HEK293T (cell line): ENCODE measurements at regions not wholly inside any gene's neighbourhood (a gene's known extent, or its start where the extent isn't known, plus 50 kb on each side); places are given as distances from the start of the nearest gene placed in this dataset.

Experiments
- CTCF ChIA-PET: fragments of 350-600 bp; formaldehyde crosslinking; extraction: SDS; loops from one replicate; lab custom pipeline; 2021; ENCODE audit warnings: antibody characterized with exemption, inconsistent platforms; lab: Yijun Ruan, JAX
- POLR2A ChIA-PET: fragments of 350-600 bp; formaldehyde crosslinking; extraction: SDS; loops from one replicate; lab custom pipeline; 2020; ENCODE audit warnings: antibody characterized with exemption, inconsistent platforms; lab: Yijun Ruan, JAX
- DNase-seq: peaks from one replicate; pipeline ENCODE4 v3.0.0; 2012; ENCODE audit warnings: mixed read lengths; ENCODE audit errors: extremely low spot score
- ARNT ChIP-seq: fragments of 450-650 bp; IDR thresholded peaks from 2 replicates; pipeline ENCODE4 v1.6.1; 2017; ENCODE audit warnings: mild to moderate bottlenecking
- BHLHE40 ChIP-seq: fragments of 450-650 bp; IDR thresholded peaks from 2 replicates; pipeline ENCODE4 v1.6.1; 2016; ENCODE audit warnings: mild to moderate bottlenecking, moderate library complexity, borderline replicate concordance
- CTBP1 ChIP-seq: fragments of 450-650 bp; IDR thresholded peaks from 2 replicates; pipeline ENCODE4 v1.6.1; 2016; ENCODE audit warnings: borderline replicate concordance
- ELF4 ChIP-seq: fragments of 450-650 bp; IDR thresholded peaks from 2 replicates; pipeline ENCODE4 v1.6.1; 2017; ENCODE audit warnings: antibody characterized with exemption
- FOXA1 ChIP-seq: fragments of 450-650 bp; IDR thresholded peaks from 2 replicates; pipeline ENCODE4 v1.6.1; 2016; ENCODE audit warnings: mild to moderate bottlenecking
- FOXK2 ChIP-seq: fragments of 450-650 bp; IDR thresholded peaks from 2 replicates; pipeline ENCODE4 v1.6.1; 2016; ENCODE audit warnings: mild to moderate bottlenecking
- FOXM1 ChIP-seq: fragments of 450-650 bp; IDR thresholded peaks from 2 replicates; pipeline ENCODE4 v1.6.1; 2017; ENCODE audit warnings: mild to moderate bottlenecking, borderline replicate concordance
- HDGF ChIP-seq: fragments of 450-650 bp; IDR thresholded peaks from 2 replicates; pipeline ENCODE4 v1.6.1; 2017; ENCODE audit warnings: antibody characterized with exemption, borderline replicate concordance
- L3MBTL2 ChIP-seq: fragments of 450-650 bp; conservative IDR thresholded peaks from 2 replicates; pipeline ENCODE4 v1.6.1; 2016; ENCODE audit warnings: mild to moderate bottlenecking
- LEF1 ChIP-seq: fragments of 450-650 bp; IDR thresholded peaks from 2 replicates; pipeline ENCODE4 v1.6.1; 2017; ENCODE audit warnings: mild to moderate bottlenecking, borderline replicate concordance
- NFRKB ChIP-seq: fragments of 450-650 bp; IDR thresholded peaks from 2 replicates; pipeline ENCODE4 v1.6.1; 2016; ENCODE audit warnings: mild to moderate bottlenecking, moderate library complexity
- SP1 ChIP-seq: fragments of 450-650 bp; IDR thresholded peaks from 2 replicates; pipeline ENCODE4 v1.6.1; 2017
- SUZ12 ChIP-seq: fragments of 450-650 bp; IDR thresholded peaks from 2 replicates; pipeline ENCODE4 v1.6.1; 2016; ENCODE audit warnings: mild to moderate bottlenecking
- TARDBP ChIP-seq: fragments of 450-650 bp; IDR thresholded peaks from 2 replicates; pipeline ENCODE4 v1.6.1; 2016
- ZNF384 ChIP-seq: fragments of 450-650 bp; IDR thresholded peaks from 2 replicates; pipeline ENCODE4 v1.6.1; 2016
- TF ChIP-seq, protein P1 (sequence below): fragments of 450-650 bp; IDR thresholded peaks from 2 replicates; pipeline ENCODE4 v1.6.1; 2016

DNA sequence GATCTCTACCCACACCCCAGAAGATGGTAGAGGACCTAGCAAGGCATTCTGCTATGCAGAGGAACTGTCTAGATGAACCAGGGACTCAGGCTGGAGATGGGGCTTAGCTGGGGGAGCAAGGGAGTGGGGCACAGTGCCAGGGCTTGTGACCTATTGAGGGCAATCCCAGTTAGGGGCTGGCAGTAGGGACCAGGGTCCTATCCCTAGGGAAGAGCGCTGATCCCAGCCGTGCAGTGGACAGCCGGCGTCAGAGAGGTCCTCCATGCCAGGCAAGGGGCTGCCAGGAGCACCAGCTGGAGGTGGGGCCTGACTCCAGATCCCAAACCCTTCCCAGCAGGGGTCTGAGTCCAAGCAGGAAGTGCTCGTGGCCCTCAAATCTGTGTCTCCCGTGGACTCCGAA, 52.7 kb upstream of the NEURL1B start:
- CTCF ChIA-PET, result no interaction called here
- no peak for DNase-seq
- POLR2A ChIA-PET, result no interaction called here
- no peak for TF ChIP-seq ELF4
- TF ChIP-seq HDGF, result no peak
- no peak for TF ChIP-seq ARNT
- no peak for TF ChIP-seq FOXA1
- no peak for TF ChIP-seq NFRKB
- TF ChIP-seq BHLHE40, result no peak
- TF ChIP-seq, protein P1, sequence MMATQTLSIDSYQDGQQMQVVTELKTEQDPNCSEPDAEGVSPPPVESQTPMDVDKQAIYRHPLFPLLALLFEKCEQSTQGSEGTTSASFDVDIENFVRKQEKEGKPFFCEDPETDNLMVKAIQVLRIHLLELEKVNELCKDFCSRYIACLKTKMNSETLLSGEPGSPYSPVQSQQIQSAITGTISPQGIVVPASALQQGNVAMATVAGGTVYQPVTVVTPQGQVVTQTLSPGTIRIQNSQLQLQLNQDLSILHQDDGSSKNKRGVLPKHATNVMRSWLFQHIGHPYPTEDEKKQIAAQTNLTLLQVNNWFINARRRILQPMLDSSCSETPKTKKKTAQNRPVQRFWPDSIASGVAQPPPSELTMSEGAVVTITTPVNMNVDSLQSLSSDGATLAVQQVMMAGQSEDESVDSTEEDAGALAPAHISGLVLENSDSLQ, result no peak
- no peak for TF ChIP-seq LEF1
- TF ChIP-seq SUZ12, result no peak

DNA sequence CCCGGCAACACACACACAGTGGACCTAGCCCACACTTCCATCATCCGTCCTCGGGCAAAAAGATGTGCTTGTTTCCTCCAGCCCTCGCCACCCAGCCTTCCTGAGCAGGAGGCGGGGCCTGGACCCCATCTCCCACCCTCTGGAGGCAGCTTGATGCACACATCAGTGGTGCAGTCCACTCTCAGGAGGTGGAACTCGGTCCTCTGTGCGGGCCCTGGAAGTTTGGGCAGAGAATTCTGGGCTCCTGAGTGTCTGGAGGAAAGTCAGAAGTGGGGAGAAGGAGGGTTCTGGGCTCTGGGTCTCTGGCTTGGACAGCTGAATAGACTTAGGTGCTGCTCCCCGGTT, 54.0 kb upstream of the NEURL1B start:
- no peak for DNase-seq
- CTCF ChIA-PET, result no interaction called here
- POLR2A ChIA-PET, result no interaction called here
- TF ChIP-seq SUZ12 (no peak), HDGF (no peak), TARDBP (no peak), ELF4 (no peak), CTBP1 (no peak), SP1 (no peak), LEF1 (no peak), NFRKB (no peak)

GRCh38 chr5:172586125-172587060, 54.7 kb upstream of the NEURL1B start:
- no peak for TF ChIP-seq TARDBP
- TF ChIP-seq NFRKB, result no peak
- TF ChIP-seq BHLHE40, result no peak
- no peak for DNase-seq
- POLR2A ChIA-PET, result no interaction called here
- CTCF ChIA-PET, result interaction anchor here (0.6 kb wide), 1 partner anchor 1118 kb away, joined by 3 read pairs; no protein-coding TSS in a partner anchor

DNA sequence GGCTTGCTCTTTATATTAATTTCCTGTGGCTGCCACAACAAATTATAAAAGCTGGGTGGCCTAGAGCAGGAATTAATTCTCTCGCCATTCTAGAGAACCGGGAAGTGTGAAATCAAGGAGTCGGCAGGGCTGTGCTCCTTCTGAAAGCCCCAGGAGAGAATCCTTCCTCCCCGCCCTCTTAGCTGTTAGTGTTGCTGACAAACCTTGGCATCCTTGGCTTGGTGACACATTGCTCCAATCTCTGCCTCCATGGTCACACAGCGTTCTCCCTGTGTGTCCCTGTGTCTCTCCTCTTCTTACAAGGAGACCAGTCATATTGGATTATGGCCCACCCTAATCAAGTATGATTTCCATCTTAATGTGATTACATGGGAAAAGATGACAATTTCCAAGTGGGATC, 55.9 kb upstream of the NEURL1B start:
- no peak for DNase-seq
- ChIA-PET POLR2A (no interaction called here), CTCF (no interaction called here)
- TF ChIP-seq TARDBP, result no peak
- TF ChIP-seq SUZ12, result no peak
- TF ChIP-seq FOXM1, result no peak

GRCh38 chr5:172584638-172585037, 56.4 kb upstream of the NEURL1B start:
- POLR2A ChIA-PET, result no interaction called here
- CTCF ChIA-PET, result no interaction called here
- TF ChIP-seq FOXA1 (no peak), ELF4 (no peak), NFRKB (no peak), FOXM1 (no peak), FOXK2 (no peak), BHLHE40 (no peak), SP1 (no peak), ZNF384 (no peak), ARNT (no peak), SUZ12 (no peak), L3MBTL2 (no peak), CTBP1 (no peak), TARDBP (no peak)
- TF ChIP-seq, protein P1, result no peak
- no peak for DNase-seq

GRCh38 chr5:172583931-172584511, 57.0 kb upstream of the NEURL1B start:
- no peak for DNase-seq
- TF ChIP-seq LEF1, result no peak
- TF ChIP-seq, protein P1, result no peak
- TF ChIP-seq FOXM1, result no peak
- TF ChIP-seq BHLHE40, result no peak
- TF ChIP-seq L3MBTL2, result no peak
- TF ChIP-seq TARDBP, result no peak
- TF ChIP-seq FOXK2, result no peak
- no peak for TF ChIP-seq NFRKB
- TF ChIP-seq FOXA1, result no peak
- no peak for TF ChIP-seq ZNF384
- TF ChIP-seq ELF4, result no peak
- ChIA-PET POLR2A (no interaction called here), CTCF (no interaction called here)

DNA sequence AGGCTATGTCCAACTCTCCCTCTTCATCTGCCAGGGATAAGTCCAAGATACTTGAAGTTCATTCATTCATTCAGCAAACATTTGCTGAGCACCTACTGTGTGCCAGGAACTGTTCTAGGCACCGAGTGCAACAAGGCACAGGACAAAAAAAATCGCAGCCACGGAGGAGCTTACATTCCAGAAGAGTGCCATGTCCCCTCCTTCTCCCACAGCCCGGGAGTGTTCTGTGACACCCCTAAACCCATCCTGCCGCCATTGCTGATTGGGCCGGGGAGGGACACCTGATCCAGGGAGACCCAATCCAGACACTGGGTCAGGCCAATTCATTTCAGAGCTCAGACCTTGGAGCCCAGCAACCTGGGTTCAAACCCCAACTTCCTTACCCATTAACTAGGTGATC, 58.1 kb upstream of the NEURL1B start:
- TF ChIP-seq CTBP1 (no peak), SUZ12 (no peak), L3MBTL2 (no peak), HDGF (no peak), ELF4 (no peak), SP1 (no peak), FOXA1 (no peak), ARNT (no peak)
- TF ChIP-seq, protein P1, result no peak
- no peak for DNase-seq
- ChIA-PET POLR2A (no interaction called here), CTCF (no interaction called here)
